Lung microvascular endothelial cell (primary cell): ENCODE measurements at regions not wholly inside any gene's neighbourhood (a gene's known extent, or its start where the extent isn't known, plus 50 kb on each side); places are given as distances from the start of the nearest gene placed in this dataset.
A peak's percentile ranks its signal among the peaks of the same experiment; 100 is the strongest.
"Not testable (repeated sequence)": the region's sequence is repeated elsewhere in the genome, so short reads cannot be mapped to it uniquely, and the experiment has no call there.

Experiments used
- DNase-seq, 2 donors: peaks; one replicate each; pipeline versions ENCODE4 v3.0.0 to v3.0.0-alpha.2; 2010; ENCODE audit warnings: low read depth in 2 of 2

- no peak for DNase-seq
Observed at GRCh38 chr6:132058975-132059374, 107.8 kb upstream of the CCN2 start.

GRCh38 chr6:132054525-132054924 lies 103.4 kb upstream of the CCN2 start:
- DNase-seq = no peak

- DNase-seq = no peak
Observed at GRCh38 chr6:132053511-132053910, 102.3 kb upstream of the CCN2 start.

- DNase-seq = no peak
Observed at GRCh38 chr6:132052096-132052495, 100.9 kb upstream of the CCN2 start.

DNA sequence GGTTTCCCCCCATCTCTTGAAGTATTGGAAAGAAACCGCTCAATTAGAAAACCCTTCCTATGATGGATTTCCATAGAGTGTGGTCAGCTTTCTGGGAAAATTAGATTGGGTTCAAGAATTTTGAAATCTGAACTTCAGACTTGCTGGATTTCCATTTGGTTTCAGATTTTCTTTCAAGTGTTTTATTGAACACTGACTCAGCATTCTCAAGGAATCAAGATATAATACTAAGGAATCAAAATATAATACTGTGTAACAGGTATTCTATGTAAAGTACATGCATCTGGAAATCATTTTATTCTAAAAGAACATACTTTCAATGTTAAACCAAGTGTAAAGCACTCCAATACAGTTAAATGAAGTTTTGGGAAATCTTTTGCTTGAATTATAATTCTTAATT lies 94.7 kb upstream of the CCN2 start:
- no peak for DNase-seq

DNA sequence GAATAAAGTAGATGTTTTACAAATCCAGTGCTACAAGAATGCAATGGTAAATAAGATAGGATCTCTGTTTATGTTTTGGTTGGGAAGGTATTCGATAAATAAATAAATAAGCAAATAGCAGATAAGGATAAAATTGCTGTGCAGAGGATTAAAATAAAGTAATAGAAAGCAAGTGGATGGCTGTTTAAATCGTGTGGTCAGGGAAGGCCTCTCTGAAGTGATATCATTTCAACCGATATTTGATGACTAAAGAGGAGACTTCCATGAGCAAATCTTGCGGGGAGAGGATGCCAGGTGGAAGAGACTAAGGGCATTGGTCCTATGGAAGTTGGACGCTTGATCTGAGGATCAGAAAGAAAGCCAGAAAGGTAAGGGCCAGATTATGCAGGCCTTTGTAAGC lies 92.0 kb upstream of the CCN2 start:
- no peak for DNase-seq

GRCh38 chr6:132041706-132042105 lies 90.5 kb upstream of the CCN2 start:
- no peak for DNase-seq

DNA sequence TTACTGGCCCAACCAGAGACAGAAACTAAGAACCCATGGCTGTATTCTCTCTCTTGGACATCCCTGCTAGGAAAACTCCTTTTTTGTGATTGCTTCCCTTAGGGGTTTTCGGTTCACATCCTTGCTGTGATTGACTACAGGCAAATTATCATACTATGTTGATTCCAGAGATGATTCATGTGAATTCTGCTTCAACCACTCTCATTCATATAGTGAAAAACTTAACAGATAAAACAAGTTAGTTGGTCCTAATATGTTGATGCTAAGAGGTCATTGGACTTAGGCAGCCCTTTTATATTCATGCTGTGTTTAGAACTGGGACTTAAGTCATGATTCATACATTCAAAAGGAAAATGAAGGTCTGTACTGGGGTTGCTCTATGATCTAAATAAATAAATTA lies 76.9 kb upstream of the CCN2 start:
- DNase-seq = no peak

DNA sequence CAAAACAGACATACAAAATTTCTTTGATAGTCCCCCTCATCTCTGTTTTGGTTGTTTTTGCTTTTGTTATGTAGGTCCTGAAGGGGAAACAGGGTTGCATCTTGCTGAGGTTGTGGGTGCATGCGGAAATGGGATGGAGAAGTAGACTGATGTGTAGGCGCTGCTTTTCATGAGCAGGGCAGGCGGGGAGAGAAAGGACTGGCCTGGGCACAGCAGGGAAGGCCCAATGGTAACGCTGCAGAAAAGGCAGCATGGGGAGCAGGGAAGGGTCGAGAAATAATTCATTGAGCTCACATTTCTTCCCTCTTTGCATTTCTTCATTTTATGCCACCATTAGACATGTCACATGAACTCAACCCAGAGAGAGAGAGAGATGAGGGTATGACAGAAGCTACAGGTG lies 74.3 kb upstream of the CCN2 start:
- DNase-seq = no peak

DNA sequence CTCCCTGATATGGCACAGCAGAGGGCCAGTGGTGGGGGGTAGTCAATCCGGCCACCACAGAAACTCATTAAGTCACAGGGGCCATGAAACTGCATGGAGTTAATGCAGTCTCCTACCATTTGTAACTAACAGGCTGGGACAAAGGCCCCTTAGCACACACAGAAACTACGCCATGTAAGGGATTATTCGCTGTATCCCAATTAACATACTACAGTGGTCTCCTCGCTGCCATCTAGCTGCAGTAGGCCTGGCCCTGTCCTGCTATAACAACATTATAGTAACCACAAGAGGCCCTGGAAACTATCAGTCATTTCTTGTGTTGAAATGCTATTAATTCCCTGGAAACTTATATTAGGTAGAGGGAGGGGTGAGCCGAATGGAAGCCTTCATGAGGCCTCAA lies 72.3 kb upstream of the CCN2 start:
- DNase-seq = peak in 1 of 2 donors; percentile 23

- DNase-seq = no peak
Observed at GRCh38 chr6:132021552-132022375, 70.6 kb upstream of the CCN2 start.

DNA sequence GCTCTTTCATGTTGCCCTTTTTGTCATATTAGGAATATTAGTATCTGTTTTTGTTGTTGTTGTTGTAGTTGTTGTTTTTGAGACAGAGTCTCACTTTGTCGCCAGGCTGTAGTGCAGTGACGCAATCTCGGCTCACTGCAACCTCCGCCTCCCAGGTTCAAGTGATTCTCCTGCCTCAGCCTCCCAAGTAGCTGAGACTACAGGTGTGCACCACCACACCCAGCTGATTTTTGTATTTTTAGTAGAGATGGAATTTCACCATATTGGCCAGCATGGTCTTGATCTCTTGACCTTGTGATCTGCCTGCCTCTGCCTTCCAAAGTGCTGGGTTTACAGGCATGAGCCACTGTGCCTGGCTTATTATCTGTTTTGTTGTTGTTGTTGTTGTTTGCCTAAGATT lies 69.7 kb upstream of the CCN2 start:
- not testable (repeated sequence) for DNase-seq

DNA sequence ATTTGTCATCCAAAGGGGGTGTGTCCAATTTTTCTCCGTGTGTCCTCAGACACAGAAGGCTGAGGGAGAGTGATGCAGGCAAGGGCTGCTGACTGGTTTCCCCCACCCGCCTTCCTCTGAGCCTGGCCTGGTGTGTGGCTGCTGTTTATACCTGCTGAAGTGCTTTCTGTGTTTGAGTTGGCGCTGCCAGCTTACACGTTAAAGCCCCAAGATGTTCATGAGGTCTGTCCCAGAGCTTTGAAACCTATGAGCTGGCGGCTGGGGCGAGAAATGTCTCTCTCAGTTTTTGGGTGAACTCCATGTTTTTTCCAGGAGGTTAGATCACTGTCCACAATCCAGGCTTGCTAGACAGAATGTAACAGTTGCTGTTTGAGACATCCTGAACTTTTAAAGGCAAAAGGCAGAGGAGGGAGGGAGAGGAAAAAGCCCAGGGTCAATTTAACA lies 69.0 kb upstream of the CCN2 start:
- DNase-seq = no peak

GRCh38 chr6:132019586-132019985 lies 68.4 kb upstream of the CCN2 start:
- no peak for DNase-seq

DNA sequence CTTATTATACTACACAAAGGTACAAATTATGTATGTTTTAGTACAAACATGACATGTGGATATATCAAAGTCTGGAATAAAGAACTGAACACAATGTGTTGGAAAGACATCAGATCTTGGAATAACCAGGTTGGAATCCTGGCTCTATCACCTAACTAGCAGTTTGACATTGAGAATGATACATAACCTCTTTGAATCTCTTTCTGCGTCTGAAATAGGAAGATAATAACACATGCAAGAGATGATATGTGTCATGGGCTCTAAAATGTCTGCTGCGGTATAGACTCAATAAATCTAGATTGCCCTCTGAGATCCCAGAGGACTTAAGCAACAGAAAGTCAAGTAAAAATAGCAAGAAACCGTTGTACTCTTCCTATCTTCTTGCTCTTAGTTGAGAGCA lies 66.8 kb upstream of the CCN2 start:
- DNase-seq = no peak

DNA sequence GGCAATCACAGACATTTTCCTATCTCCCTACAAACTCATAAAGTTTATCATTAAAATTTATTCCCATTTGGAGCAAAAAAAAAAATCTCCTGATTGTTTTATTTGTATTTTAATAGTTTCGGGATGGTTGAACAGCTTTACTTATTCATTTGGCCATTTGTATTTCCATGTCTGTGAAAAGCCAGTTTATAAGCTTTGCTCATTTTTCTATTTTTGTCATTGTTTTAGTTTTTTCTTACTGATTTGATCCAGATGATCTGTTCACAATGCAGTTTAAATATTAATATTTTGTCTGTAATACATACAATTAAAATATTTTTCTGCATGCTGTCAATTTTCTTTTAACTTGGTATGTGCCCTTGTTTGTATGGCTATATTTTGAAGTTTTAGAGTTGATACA lies 65.2 kb upstream of the CCN2 start:
- DNase-seq = no peak

- DNase-seq = no peak
Observed at GRCh38 chr6:132011582-132011981, 60.4 kb upstream of the CCN2 start.

DNA sequence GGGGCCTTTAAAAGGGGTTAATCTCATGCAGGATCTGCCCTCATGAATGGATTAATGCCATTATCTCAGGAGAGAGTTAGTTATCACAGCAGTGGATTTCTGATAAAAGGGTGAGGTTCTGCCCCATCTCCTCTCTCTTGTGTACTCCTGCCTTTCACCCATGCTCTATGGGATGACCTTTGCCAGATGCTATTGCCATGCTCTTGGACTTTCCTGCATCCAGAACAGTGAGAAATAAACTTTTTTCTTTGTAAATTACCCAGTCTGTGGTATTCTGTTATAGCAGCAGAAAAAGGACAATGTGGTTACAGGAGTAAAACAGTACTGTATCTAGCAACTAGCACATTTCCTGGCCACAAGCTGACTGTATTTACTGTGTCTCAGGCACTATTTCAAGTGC lies 58.0 kb upstream of the CCN2 start:
- DNase-seq = no peak

GRCh38 chr6:132007474-132008190 lies 56.5 kb upstream of the CCN2 start:
- no peak for DNase-seq

GRCh38 chr6:132005178-132005577 lies 54.0 kb upstream of the CCN2 start:
- peak in 1 of 2 donors; percentile 44 for DNase-seq

DNA sequence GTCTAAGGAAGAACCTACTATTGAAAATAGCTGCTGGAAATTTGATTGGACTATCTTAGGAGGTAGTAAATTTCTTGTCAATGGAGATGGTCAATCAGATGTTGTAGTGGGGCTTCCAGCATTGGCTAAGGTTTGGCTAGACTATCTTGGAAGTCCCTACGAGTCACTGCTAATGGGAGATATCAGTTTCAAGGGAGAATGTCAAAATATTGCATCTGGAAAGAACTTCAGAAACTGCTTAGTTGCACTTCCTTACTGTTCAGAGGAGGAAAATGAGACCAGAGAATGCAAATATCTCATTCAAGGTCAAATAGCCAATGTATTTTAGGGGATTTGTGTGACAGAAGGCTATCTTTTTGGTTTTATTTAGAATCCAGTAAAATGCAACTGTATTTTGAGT lies 53.5 kb upstream of the CCN2 start:
- no peak for DNase-seq

GRCh38 chr6:132003516-132004178 lies 52.5 kb upstream of the CCN2 start:
- no peak for DNase-seq
